A549 (cell line): ENCODE measurements at regions not wholly inside any gene's neighbourhood (a gene's known extent, or its start where the extent isn't known, plus 50 kb on each side); places are given as distances from the start of the nearest gene placed in this dataset.

ENCODE experiments used
- CBX2 ChIP-seq: fragments of 200-600 bp; sonication (generic); IDR thresholded peaks from 2 replicates; pipeline ENCODE4 v1.6.1; 2016; ENCODE audit warnings: low read depth, mild to moderate bottlenecking, borderline replicate concordance
- EHF ChIP-seq: fragments of 250-450 bp; sonication (Bioruptor Pico); IDR thresholded peaks from 2 replicates; pipeline ENCODE4 v1.5.0; 2020; ENCODE audit warnings: mild to moderate bottlenecking
- EP300 ChIP-seq, 2 experiments: fragments of >200 bp; sonication (Bioruptor Twin); formaldehyde crosslinking; IDR thresholded peaks; 2 replicates in 1 of 2; 3 replicates in 1 of 2; pipeline ENCODE4 v1.6.1; 2016 to 2017
- HOXA7 ChIP-seq: fragments of 250-450 bp; sonication (Bioruptor Pico); IDR thresholded peaks from 2 replicates; pipeline ENCODE4 v1.5.0; 2020; ENCODE audit warnings: mild to moderate bottlenecking, moderate library complexity
- KDM5A ChIP-seq: fragments of 200-600 bp; sonication (generic); IDR thresholded peaks from 2 replicates; pipeline ENCODE4 v1.6.1; 2016; ENCODE audit warnings: antibody characterized with exemption, mild to moderate bottlenecking
- MAZ ChIP-seq: fragments of 150-350 bp; IDR thresholded peaks from 2 replicates; pipeline ENCODE4 v1.6.1; 2014; ENCODE audit warnings: antibody characterized with exemption, low read depth, low read length, borderline replicate concordance
- NPAS2 ChIP-seq: fragments of 250-450 bp; sonication (Bioruptor Pico); IDR thresholded peaks from 2 replicates; pipeline ENCODE4 v1.8.0; 2022; ENCODE audit warnings: mild to moderate bottlenecking, moderate library complexity, borderline replicate concordance
- POLR2A ChIP-seq: IDR thresholded peaks from 2 replicates; pipeline ENCODE4 v1.6.1; 2012; ENCODE audit warnings: mild to moderate bottlenecking, low read length
- TF ChIP-seq, protein P1 (sequence below): fragments of >200 bp; sonication (Bioruptor Twin); formaldehyde crosslinking; IDR thresholded peaks from 3 replicates; pipeline ENCODE4 v1.5.1; 2016
- TF ChIP-seq, protein P2 (sequence below): fragments of 200-600 bp; sonication (generic); IDR thresholded peaks from 2 replicates; pipeline ENCODE4 v1.6.1; 2016; ENCODE audit warnings: antibody characterized with exemption, mild to moderate bottlenecking, moderate library complexity
- TF ChIP-seq, protein P3 (sequence below): IDR thresholded peaks from 2 replicates; pipeline ENCODE4 v1.6.1; 2012
- TF ChIP-seq, protein P4 (sequence below): fragments of 450-650 bp; IDR thresholded peaks from 2 replicates; pipeline ENCODE4 v1.6.1; 2014; ENCODE audit warnings: antibody characterized with exemption

DNA sequence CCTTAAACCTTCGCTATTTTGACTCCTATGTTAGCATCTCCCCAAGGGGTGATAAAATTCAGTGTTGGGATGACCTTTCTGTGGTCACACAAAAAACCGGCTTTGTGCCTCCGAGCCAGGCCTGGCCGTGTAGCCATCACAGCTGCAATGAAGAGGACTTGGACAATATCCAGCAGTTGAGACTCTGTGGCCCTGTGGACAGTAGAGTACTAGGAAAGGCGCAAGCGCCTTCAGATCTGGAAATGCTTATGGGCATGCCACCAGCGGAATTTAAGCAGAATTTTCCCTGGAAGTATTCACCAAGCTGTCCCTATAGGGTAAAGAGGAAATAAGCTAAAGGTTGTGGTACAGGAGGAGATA lies 63.3 kb upstream of the SLC2A12 start:
- TF ChIP-seq POLR2A (no peak), EHF (no peak), MAZ (no peak), EP300 (IDR thresholded peaks at IDR 0.05) (no peak), KDM5A (no peak), NPAS2 (CRISPR knock-in tag) (no peak), CBX2 (no peak), HOXA7 (no peak)
- TF ChIP-seq, protein P1, sequence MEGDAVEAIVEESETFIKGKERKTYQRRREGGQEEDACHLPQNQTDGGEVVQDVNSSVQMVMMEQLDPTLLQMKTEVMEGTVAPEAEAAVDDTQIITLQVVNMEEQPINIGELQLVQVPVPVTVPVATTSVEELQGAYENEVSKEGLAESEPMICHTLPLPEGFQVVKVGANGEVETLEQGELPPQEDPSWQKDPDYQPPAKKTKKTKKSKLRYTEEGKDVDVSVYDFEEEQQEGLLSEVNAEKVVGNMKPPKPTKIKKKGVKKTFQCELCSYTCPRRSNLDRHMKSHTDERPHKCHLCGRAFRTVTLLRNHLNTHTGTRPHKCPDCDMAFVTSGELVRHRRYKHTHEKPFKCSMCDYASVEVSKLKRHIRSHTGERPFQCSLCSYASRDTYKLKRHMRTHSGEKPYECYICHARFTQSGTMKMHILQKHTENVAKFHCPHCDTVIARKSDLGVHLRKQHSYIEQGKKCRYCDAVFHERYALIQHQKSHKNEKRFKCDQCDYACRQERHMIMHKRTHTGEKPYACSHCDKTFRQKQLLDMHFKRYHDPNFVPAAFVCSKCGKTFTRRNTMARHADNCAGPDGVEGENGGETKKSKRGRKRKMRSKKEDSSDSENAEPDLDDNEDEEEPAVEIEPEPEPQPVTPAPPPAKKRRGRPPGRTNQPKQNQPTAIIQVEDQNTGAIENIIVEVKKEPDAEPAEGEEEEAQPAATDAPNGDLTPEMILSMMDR: no peak
- TF ChIP-seq, protein P2, sequence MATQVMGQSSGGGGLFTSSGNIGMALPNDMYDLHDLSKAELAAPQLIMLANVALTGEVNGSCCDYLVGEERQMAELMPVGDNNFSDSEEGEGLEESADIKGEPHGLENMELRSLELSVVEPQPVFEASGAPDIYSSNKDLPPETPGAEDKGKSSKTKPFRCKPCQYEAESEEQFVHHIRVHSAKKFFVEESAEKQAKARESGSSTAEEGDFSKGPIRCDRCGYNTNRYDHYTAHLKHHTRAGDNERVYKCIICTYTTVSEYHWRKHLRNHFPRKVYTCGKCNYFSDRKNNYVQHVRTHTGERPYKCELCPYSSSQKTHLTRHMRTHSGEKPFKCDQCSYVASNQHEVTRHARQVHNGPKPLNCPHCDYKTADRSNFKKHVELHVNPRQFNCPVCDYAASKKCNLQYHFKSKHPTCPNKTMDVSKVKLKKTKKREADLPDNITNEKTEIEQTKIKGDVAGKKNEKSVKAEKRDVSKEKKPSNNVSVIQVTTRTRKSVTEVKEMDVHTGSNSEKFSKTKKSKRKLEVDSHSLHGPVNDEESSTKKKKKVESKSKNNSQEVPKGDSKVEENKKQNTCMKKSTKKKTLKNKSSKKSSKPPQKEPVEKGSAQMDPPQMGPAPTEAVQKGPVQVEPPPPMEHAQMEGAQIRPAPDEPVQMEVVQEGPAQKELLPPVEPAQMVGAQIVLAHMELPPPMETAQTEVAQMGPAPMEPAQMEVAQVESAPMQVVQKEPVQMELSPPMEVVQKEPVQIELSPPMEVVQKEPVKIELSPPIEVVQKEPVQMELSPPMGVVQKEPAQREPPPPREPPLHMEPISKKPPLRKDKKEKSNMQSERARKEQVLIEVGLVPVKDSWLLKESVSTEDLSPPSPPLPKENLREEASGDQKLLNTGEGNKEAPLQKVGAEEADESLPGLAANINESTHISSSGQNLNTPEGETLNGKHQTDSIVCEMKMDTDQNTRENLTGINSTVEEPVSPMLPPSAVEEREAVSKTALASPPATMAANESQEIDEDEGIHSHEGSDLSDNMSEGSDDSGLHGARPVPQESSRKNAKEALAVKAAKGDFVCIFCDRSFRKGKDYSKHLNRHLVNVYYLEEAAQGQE: no peak
- TF ChIP-seq, protein P3, sequence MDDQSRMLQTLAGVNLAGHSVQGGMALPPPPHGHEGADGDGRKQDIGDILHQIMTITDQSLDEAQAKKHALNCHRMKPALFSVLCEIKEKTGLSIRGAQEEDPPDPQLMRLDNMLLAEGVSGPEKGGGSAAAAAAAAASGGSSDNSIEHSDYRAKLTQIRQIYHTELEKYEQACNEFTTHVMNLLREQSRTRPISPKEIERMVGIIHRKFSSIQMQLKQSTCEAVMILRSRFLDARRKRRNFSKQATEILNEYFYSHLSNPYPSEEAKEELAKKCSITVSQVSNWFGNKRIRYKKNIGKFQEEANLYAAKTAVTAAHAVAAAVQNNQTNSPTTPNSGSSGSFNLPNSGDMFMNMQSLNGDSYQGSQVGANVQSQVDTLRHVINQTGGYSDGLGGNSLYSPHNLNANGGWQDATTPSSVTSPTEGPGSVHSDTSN: no peak
- TF ChIP-seq, protein P4, sequence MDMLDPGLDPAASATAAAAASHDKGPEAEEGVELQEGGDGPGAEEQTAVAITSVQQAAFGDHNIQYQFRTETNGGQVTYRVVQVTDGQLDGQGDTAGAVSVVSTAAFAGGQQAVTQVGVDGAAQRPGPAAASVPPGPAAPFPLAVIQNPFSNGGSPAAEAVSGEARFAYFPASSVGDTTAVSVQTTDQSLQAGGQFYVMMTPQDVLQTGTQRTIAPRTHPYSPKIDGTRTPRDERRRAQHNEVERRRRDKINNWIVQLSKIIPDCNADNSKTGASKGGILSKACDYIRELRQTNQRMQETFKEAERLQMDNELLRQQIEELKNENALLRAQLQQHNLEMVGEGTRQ: no peak
